GM06990 (cell line): ENCODE measurements at regions not wholly inside any gene's neighbourhood (a gene's known extent, or its start where the extent isn't known, plus 50 kb on each side); places are given as distances from the start of the nearest gene placed in this dataset.

ENCODE experiments used
- DNase-seq: peaks from one replicate; pipeline ENCODE4 v3.0.0-alpha.2; 2011; ENCODE audit not compliant: insufficient read length; ENCODE audit errors: extremely low read depth
- H3K27me3 ChIP-seq: replicated peaks from 2 replicates; pipeline ENCODE4 v1.6.0; 2011; ENCODE audit warnings: low read length; ENCODE audit not compliant: control insufficient read depth, insufficient read depth
- H3K36me3 ChIP-seq: 2 replicates; pipeline ENCODE4 v1.5.1; 2011; ENCODE audit warnings: low read length; ENCODE audit not compliant: control insufficient read depth, insufficient read depth
- H3K4me3 ChIP-seq: replicated peaks from 2 replicates; pipeline ENCODE4 v1.5.1; 2011; ENCODE audit warnings: low read depth, mild to moderate bottlenecking, control low read depth, low read length
- TF ChIP-seq, protein P1 (sequence below): IDR thresholded peaks from 2 replicates; pipeline ENCODE4 v1.5.1; 2011; ENCODE audit warnings: low read length, control low read depth, mild to moderate bottlenecking, inconsistent platforms; ENCODE audit not compliant: insufficient read depth, poor library complexity, severe bottlenecking

DNA sequence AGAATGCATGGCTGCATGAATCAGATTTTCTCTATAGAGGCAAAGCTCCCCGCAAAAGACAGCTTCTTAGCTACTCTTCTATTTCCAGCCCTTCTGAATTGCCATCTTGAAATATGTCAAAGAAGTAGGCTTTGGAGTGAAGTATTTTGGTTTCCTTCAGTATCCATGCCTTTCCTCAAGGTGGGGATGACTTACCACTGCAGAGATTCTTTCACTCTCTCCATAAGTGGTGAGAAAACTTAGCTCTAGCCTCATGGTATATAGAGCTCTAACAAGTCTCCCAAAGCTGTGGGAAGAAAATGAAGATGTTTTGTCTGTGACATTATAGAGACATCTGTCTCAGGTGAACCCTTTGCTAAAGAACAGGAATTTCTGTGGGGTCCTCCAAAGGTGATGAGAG lies 89.6 kb upstream of the ITGB1 start:
- Histone ChIP-seq H3K27me3 (no peaks in the 10 kb centered on the region), H3K36me3 (no peaks in the 10 kb centered on the region), H3K4me3 (no peak overlapping the region)
- DNase-seq: no peak
- TF ChIP-seq, protein P1, sequence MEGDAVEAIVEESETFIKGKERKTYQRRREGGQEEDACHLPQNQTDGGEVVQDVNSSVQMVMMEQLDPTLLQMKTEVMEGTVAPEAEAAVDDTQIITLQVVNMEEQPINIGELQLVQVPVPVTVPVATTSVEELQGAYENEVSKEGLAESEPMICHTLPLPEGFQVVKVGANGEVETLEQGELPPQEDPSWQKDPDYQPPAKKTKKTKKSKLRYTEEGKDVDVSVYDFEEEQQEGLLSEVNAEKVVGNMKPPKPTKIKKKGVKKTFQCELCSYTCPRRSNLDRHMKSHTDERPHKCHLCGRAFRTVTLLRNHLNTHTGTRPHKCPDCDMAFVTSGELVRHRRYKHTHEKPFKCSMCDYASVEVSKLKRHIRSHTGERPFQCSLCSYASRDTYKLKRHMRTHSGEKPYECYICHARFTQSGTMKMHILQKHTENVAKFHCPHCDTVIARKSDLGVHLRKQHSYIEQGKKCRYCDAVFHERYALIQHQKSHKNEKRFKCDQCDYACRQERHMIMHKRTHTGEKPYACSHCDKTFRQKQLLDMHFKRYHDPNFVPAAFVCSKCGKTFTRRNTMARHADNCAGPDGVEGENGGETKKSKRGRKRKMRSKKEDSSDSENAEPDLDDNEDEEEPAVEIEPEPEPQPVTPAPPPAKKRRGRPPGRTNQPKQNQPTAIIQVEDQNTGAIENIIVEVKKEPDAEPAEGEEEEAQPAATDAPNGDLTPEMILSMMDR: no peak

DNA sequence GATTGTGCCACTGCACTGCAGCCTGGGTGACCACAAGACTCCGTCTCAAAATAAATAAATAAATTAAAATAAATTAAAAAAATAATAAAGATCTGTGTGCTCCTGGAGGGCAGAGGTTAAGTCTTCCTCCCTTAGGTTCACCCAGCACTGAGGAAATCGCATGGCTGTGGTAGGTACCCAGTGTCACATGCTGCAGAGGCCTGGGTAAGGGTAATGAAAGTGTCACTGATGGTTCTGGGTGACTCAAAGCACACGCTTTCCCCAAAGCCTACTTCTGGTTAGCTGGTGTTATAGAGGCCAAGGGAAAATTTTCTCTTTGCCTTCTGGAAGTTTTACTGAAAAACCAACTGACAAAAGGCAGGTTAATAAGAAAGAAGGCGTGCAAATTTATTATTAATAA lies 88.8 kb upstream of the ITGB1 start:
- TF ChIP-seq, protein P1: no peak
- DNase-seq: no peak
- Histone ChIP-seq H3K4me3 (no peak overlapping the region), H3K27me3 (no peaks in the 10 kb centered on the region; the same call in 1 of the 2 replicates), H3K36me3 (no peaks in the 10 kb centered on the region)

DNA sequence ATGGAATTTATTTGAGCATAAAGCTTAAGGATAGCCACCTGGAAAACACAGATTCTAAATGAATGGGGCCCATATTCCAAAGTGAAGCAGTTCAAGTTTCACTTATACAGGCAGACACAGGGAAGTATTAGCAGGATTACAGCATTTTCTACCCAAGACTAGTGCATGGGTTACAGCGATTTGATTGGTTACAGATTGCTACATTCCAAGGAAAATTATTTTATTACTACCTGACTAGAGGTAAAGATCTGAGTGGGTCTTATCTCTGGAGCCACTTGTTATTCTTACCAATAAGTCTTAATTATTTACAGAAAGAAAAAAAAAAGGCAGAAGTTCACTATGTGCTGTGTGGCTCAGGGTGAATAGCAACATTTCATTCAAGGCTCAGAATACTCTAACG lies 87.4 kb upstream of the ITGB1 start:
- DNase-seq: no peak
- no peaks in the 10 kb centered on the region for H3K36me3 ChIP-seq
- H3K4me3 ChIP-seq: no peak overlapping the region
- TF ChIP-seq, protein P1: no peak
- H3K27me3 ChIP-seq: no peaks in the 10 kb centered on the region; the same call in 1 of the 2 replicates

DNA sequence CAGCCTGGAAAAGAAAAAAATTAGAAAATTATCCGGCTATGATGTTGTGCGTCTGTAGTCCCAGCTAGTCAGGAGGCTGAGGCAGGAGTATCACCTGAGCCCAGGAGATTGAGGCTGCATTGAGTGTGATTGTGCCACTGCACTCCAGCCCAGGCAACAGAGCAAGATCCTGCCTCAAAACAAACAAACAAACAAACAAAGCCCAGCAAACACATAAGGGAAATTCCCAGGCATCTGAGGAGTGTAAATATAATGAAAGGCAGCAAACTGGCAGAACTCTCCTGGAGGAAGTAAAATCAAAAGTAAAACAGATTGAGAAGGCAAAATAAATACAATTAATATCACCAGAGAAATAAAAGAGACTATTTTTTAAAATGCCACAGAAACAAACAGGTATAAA lies 84.5 kb upstream of the ITGB1 start:
- no peak overlapping the region for H3K4me3 ChIP-seq
- H3K36me3 ChIP-seq: no peaks in the 10 kb centered on the region
- no peaks in the 10 kb centered on the region; the same call in 1 of the 2 replicates for H3K27me3 ChIP-seq
- TF ChIP-seq, protein P1: no peak
- DNase-seq: no peak

DNA sequence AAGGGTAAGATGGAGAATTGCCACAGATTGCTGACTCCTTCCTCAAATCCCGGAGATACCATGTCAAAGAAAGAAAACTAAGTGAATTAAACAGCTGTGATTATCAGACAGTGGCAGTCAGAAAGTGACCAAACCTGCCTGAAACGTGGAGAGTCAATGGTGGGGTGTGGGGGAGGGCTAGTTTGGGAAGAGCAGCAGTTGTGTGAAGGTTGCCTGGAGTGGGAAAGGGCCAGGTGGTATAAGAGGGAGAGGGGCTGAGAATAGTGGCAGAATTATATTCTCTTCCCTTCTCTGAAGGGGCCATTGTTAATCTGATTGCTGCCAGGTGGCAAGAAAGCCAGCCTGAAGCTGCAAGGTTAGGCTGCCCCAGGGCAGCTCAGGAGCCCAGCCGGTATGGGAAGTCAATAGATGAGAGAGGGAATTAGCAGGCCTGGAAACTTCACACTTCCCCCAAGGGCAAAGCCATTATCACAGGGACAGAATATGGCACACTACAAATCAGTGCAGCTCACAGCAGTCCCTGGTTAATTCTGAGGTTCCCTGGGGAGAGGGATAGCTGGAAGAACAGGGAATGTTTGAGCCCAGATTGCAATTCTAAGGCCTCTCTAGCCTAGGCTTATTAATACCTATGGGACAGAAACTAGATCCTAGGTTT lies 83.9 kb upstream of the ITGB1 start:
- TF ChIP-seq, protein P1: no peak
- Histone ChIP-seq H3K36me3 (no peaks in the 10 kb centered on the region), H3K27me3 (no peaks in the 10 kb centered on the region; the same call in none of the 2 replicates), H3K4me3 (no peak overlapping the region)
- no peak for DNase-seq

DNA sequence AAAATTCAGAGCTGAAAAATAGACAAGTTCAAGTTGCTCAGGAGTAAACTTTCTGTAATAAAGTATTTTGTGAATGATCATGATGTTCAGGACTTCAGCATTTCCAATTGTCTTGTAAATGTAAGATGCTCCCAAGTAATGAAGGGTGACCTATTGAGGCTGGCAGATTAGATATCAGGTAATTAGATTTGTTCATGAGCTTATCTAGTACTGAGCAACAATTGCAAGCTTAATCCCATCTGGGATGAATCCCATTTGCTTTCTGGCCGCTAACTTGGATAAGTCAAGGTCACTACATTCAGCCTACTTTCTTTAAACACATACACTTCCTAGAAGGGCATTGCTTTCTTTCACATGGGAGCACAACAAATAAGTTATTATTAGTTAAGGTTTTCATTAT lies 82.4 kb upstream of the ITGB1 start:
- H3K4me3 ChIP-seq: no peak overlapping the region
- TF ChIP-seq, protein P1: no peak
- no peaks in the 10 kb centered on the region for H3K36me3 ChIP-seq
- no peak for DNase-seq
- no peaks in the 10 kb centered on the region; the same call in none of the 2 replicates for H3K27me3 ChIP-seq
